KOPT-K1 (cell line): ENCODE measurements at regions not wholly inside any gene's neighbourhood (a gene's known extent, or its start where the extent isn't known, plus 50 kb on each side); places are given as distances from the start of the nearest gene placed in this dataset.

Experiments used
- H3K27ac ChIP-seq: fragments of 200-600 bp; sonication (generic); 2 replicates; pipeline ENCODE4 v1.5.1; 2016; ENCODE audit warnings: antibody characterized with exemption, mild to moderate bottlenecking, low read depth, low read length; ENCODE audit not compliant: poor library complexity, severe bottlenecking
- H3K36me3 ChIP-seq: fragments of 200-600 bp; sonication (generic); 2 replicates; pipeline ENCODE4 v1.5.1; 2017; ENCODE audit warnings: antibody characterized with exemption, mild to moderate bottlenecking, low read length, moderate library complexity; ENCODE audit not compliant: insufficient read depth
- H3K9me3 ChIP-seq: fragments of 200-600 bp; sonication (generic); 2 replicates; pipeline ENCODE4 v1.5.1; 2017; ENCODE audit warnings: antibody characterized with exemption, low read length, mild to moderate bottlenecking; ENCODE audit not compliant: insufficient read depth, poor library complexity, severe bottlenecking

GRCh38 chr3:176431991-176432390 lies 765.3 kb downstream of the TBL1XR1 start:
- Histone ChIP-seq H3K9me3 (no peaks in the 10 kb centered on the region), H3K36me3 (no peaks in the 10 kb centered on the region), H3K27ac (no peak overlapping the region)

GRCh38 chr3:176431038-176431418 lies 766.3 kb downstream of the TBL1XR1 start:
- Histone ChIP-seq H3K27ac (no peak overlapping the region), H3K36me3 (no peaks in the 10 kb centered on the region), H3K9me3 (no peaks in the 10 kb centered on the region)

- no peaks in the 10 kb centered on the region for H3K9me3 ChIP-seq
- H3K36me3 ChIP-seq: no peaks in the 10 kb centered on the region
- no peak overlapping the region for H3K27ac ChIP-seq
Measured at GRCh38 chr3:176430244-176431037, 766.8 kb downstream of the TBL1XR1 start.

GRCh38 chr3:176428552-176428951 lies 768.7 kb downstream of the TBL1XR1 start:
- Histone ChIP-seq H3K9me3 (no peaks in the 10 kb centered on the region), H3K36me3 (no peaks in the 10 kb centered on the region), H3K27ac (no peak overlapping the region)

GRCh38 chr3:176426371-176426770 lies 770.9 kb downstream of the TBL1XR1 start:
- Histone ChIP-seq H3K27ac (no peak overlapping the region), H3K9me3 (no peaks in the 10 kb centered on the region), H3K36me3 (no peaks in the 10 kb centered on the region)

- H3K9me3 ChIP-seq: no peaks in the 10 kb centered on the region
- no peaks in the 10 kb centered on the region for H3K36me3 ChIP-seq
Measured at GRCh38 chr3:176416870-176417269, 780.4 kb downstream of the TBL1XR1 start.

GRCh38 chr3:176415661-176416295 lies 781.5 kb downstream of the TBL1XR1 start:
- H3K27ac ChIP-seq: no peak overlapping the region
- no peaks in the 10 kb centered on the region for H3K9me3 ChIP-seq
- no peaks in the 10 kb centered on the region for H3K36me3 ChIP-seq

More at GRCh38 chr3:176416870-176417269, 780.4 kb downstream of the TBL1XR1 start:
- no peak overlapping the region for H3K27ac ChIP-seq

- Histone ChIP-seq H3K27ac (no peak overlapping the region), H3K9me3 (no peaks in the 10 kb centered on the region), H3K36me3 (no peaks in the 10 kb centered on the region)
Measured at GRCh38 chr3:176412771-176413170, 784.5 kb downstream of the TBL1XR1 start.

GRCh38 chr3:176403531-176403930 lies 793.8 kb downstream of the TBL1XR1 start:
- H3K27ac ChIP-seq: no peak overlapping the region
- H3K36me3 ChIP-seq: no peaks in the 10 kb centered on the region
- H3K9me3 ChIP-seq: no peaks in the 10 kb centered on the region

- Histone ChIP-seq H3K27ac (no peak overlapping the region), H3K36me3 (no peaks in the 10 kb centered on the region), H3K9me3 (no peaks in the 10 kb centered on the region)
Measured at GRCh38 chr3:176401211-176401610, 796.1 kb downstream of the TBL1XR1 start.

- H3K9me3 ChIP-seq: no peaks in the 10 kb centered on the region
- no peak overlapping the region for H3K27ac ChIP-seq
- no peaks in the 10 kb centered on the region for H3K36me3 ChIP-seq
Measured at GRCh38 chr3:176399193-176399592, 798.1 kb downstream of the TBL1XR1 start.

GRCh38 chr3:176395240-176395639 lies 802.0 kb downstream of the TBL1XR1 start:
- no peaks in the 10 kb centered on the region for H3K9me3 ChIP-seq
- H3K27ac ChIP-seq: no peak overlapping the region
- no peaks in the 10 kb centered on the region for H3K36me3 ChIP-seq

- H3K27ac ChIP-seq: no peak overlapping the region
- H3K9me3 ChIP-seq: no peaks in the 10 kb centered on the region
- no peaks in the 10 kb centered on the region for H3K36me3 ChIP-seq
Measured at GRCh38 chr3:176378789-176379188, 818.5 kb downstream of the TBL1XR1 start.

- no peaks in the 10 kb centered on the region for H3K9me3 ChIP-seq
- H3K27ac ChIP-seq: no peak overlapping the region
- H3K36me3 ChIP-seq: no peaks in the 10 kb centered on the region
Measured at GRCh38 chr3:176376531-176376930, 820.8 kb downstream of the TBL1XR1 start.

- no peak overlapping the region for H3K27ac ChIP-seq
- no peaks in the 10 kb centered on the region for H3K36me3 ChIP-seq
- H3K9me3 ChIP-seq: no peaks in the 10 kb centered on the region
Measured at GRCh38 chr3:176375519-176375918, 821.8 kb downstream of the TBL1XR1 start.
